ENCODE measurements at regions not wholly inside any gene's neighbourhood (a gene's known extent, or its start where the extent isn't known, plus 50 kb on each side); places are given as distances from the start of the nearest gene placed in this dataset.

- Histone ChIP-seq H3K4me1 (ENCODE audit: insufficient read depth, poor library complexity, severe bottlenecking) (no peaks in the 10 kb centered on the region), H3K36me3 (ENCODE audit: low read depth) (no peaks in the 10 kb centered on the region)
- ATAC-seq (ENCODE audit: low read depth) = no peak
Observed at GRCh38 chr7:47704936-47705335, 123.0 kb upstream of the TNS3 start.

GRCh38 chr7:47702080-47702479 lies 120.2 kb upstream of the TNS3 start:
- H3K27ac ChIP-seq (ENCODE audit: poor library complexity, severe bottlenecking) = no peak overlapping the region
- no peaks in the 10 kb centered on the region for H3K9me3 ChIP-seq (ENCODE audit: severe bottlenecking)
- TF ChIP-seq, protein P1, sequence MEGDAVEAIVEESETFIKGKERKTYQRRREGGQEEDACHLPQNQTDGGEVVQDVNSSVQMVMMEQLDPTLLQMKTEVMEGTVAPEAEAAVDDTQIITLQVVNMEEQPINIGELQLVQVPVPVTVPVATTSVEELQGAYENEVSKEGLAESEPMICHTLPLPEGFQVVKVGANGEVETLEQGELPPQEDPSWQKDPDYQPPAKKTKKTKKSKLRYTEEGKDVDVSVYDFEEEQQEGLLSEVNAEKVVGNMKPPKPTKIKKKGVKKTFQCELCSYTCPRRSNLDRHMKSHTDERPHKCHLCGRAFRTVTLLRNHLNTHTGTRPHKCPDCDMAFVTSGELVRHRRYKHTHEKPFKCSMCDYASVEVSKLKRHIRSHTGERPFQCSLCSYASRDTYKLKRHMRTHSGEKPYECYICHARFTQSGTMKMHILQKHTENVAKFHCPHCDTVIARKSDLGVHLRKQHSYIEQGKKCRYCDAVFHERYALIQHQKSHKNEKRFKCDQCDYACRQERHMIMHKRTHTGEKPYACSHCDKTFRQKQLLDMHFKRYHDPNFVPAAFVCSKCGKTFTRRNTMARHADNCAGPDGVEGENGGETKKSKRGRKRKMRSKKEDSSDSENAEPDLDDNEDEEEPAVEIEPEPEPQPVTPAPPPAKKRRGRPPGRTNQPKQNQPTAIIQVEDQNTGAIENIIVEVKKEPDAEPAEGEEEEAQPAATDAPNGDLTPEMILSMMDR (IDR thresholded peaks at IDR 0.05; ENCODE audit: poor library complexity, severe bottlenecking) = no peak
- DNase-seq (ENCODE audit: low spot score) = no peak
- no peaks in the 10 kb centered on the region for H3K27me3 ChIP-seq (ENCODE audit: insufficient read depth, poor library complexity, severe bottlenecking)
- ATAC-seq (ENCODE audit: low read depth) = no peak
- H3K4me1 ChIP-seq (ENCODE audit: insufficient read depth, poor library complexity, severe bottlenecking) = no peaks in the 10 kb centered on the region
- no peak overlapping the region for H3K4me3 ChIP-seq (ENCODE audit: severe bottlenecking)
- H3K36me3 ChIP-seq (ENCODE audit: low read depth) = no peaks in the 10 kb centered on the region

More at GRCh38 chr7:47704936-47705335, 123.0 kb upstream of the TNS3 start:
- H3K27ac ChIP-seq (ENCODE audit: poor library complexity, severe bottlenecking) = no peak overlapping the region
- no peaks in the 10 kb centered on the region for H3K9me3 ChIP-seq (ENCODE audit: severe bottlenecking)
- H3K27me3 ChIP-seq (ENCODE audit: insufficient read depth, poor library complexity, severe bottlenecking) = no peaks in the 10 kb centered on the region
- H3K4me3 ChIP-seq (ENCODE audit: severe bottlenecking) = no peak overlapping the region
- DNase-seq (ENCODE audit: low spot score) = no peak
- TF ChIP-seq, protein P1 (IDR thresholded peaks at IDR 0.05; ENCODE audit: poor library complexity, severe bottlenecking) = no peak

GRCh38 chr7:47698386-47698785 lies 116.5 kb upstream of the TNS3 start:
- Histone ChIP-seq H3K4me1 (ENCODE audit: insufficient read depth, poor library complexity, severe bottlenecking) (no peaks in the 10 kb centered on the region), H3K27me3 (ENCODE audit: insufficient read depth, poor library complexity, severe bottlenecking) (no peaks in the 10 kb centered on the region), H3K27ac (ENCODE audit: poor library complexity, severe bottlenecking) (no peak overlapping the region), H3K4me3 (ENCODE audit: severe bottlenecking) (no peak overlapping the region), H3K36me3 (ENCODE audit: low read depth) (no peaks in the 10 kb centered on the region), H3K9me3 (ENCODE audit: severe bottlenecking) (no peaks in the 10 kb centered on the region)
- ATAC-seq (ENCODE audit: low read depth) (no peak), DNase-seq (ENCODE audit: low spot score) (no peak)
- TF ChIP-seq, protein P1 (IDR thresholded peaks at IDR 0.05; ENCODE audit: poor library complexity, severe bottlenecking) = no peak

GRCh38 chr7:47697543-47697942 lies 115.6 kb upstream of the TNS3 start:
- no peaks in the 10 kb centered on the region for H3K27me3 ChIP-seq (ENCODE audit: insufficient read depth, poor library complexity, severe bottlenecking)
- H3K4me3 ChIP-seq (ENCODE audit: severe bottlenecking) = no peak overlapping the region
- H3K36me3 ChIP-seq (ENCODE audit: low read depth) = no peaks in the 10 kb centered on the region
- TF ChIP-seq, protein P1 (IDR thresholded peaks at IDR 0.05; ENCODE audit: poor library complexity, severe bottlenecking) = no peak
- H3K9me3 ChIP-seq (ENCODE audit: severe bottlenecking) = no peaks in the 10 kb centered on the region
- no peak overlapping the region for H3K27ac ChIP-seq (ENCODE audit: poor library complexity, severe bottlenecking)
- DNase-seq (ENCODE audit: low spot score) = no peak
- no peaks in the 10 kb centered on the region for H3K4me1 ChIP-seq (ENCODE audit: insufficient read depth, poor library complexity, severe bottlenecking)
- ATAC-seq (ENCODE audit: low read depth) = no peak

GRCh38 chr7:47696152-47696710 lies 114.3 kb upstream of the TNS3 start:
- H3K4me1 ChIP-seq (ENCODE audit: insufficient read depth, poor library complexity, severe bottlenecking) = no peaks in the 10 kb centered on the region
- DNase-seq (ENCODE audit: low spot score) (no peak), ATAC-seq (ENCODE audit: low read depth) (no peak)
- H3K27me3 ChIP-seq (ENCODE audit: insufficient read depth, poor library complexity, severe bottlenecking) = no peaks in the 10 kb centered on the region
- no peak overlapping the region for H3K27ac ChIP-seq (ENCODE audit: poor library complexity, severe bottlenecking)
- TF ChIP-seq, protein P1 (IDR thresholded peaks at IDR 0.05; ENCODE audit: poor library complexity, severe bottlenecking) = no peak
- H3K4me3 ChIP-seq (ENCODE audit: severe bottlenecking) = no peak overlapping the region
- H3K9me3 ChIP-seq (ENCODE audit: severe bottlenecking) = no peaks in the 10 kb centered on the region
- no peaks in the 10 kb centered on the region for H3K36me3 ChIP-seq (ENCODE audit: low read depth)

Measured in RWPE2 (cell line).